ENCODE measurements at regions not wholly inside any gene's neighbourhood (a gene's known extent, or its start where the extent isn't known, plus 50 kb on each side); places are given as distances from the start of the nearest gene placed in this dataset.

GRCh38 chr5:66477596-66477995 is 118.6 kb upstream of the MAST4 start:
- Histone ChIP-seq H3F3A (ENCODE audit: control insufficient read depth, insufficient read depth) (no peaks in the 10 kb centered on the region), H3K4me1 (ENCODE audit: control insufficient read depth, low read length) (no peaks in the 10 kb centered on the region), H3K27ac (ENCODE audit: low read depth, low read length) (no peak overlapping the region), H3K9me2 (replicated peaks; ENCODE audit: control insufficient read depth, low read length) (no peaks in the 10 kb centered on the region), H4K20me1 (ENCODE audit: control insufficient read depth, insufficient read depth, low read depth, low read length) (no peaks in the 10 kb centered on the region), H3K79me2 (ENCODE audit: control insufficient read depth, low read length) (no peaks in the 10 kb centered on the region), H3K36me3 (ENCODE audit: control insufficient read depth, low read length) (no peaks in the 10 kb centered on the region), H3K4me3 (ENCODE audit: low read length) (no peak overlapping the region), H3K4me2 (ENCODE audit: low read length) (no peak overlapping the region), H3K9me3 (ENCODE audit: control insufficient read depth, insufficient read depth, low read length) (no peaks in the 10 kb centered on the region), H3K27me3 (ENCODE audit: control insufficient read depth, low read length) (no peaks in the 10 kb centered on the region)
- no peak for TF ChIP-seq EZH2phosphoT487 (IDR thresholded peaks at IDR 0.05; ENCODE audit: borderline replicate concordance, low read length)
- TF ChIP-seq CTCF (IDR thresholded peaks at IDR 0.05; ENCODE audit: low read depth, low read length, poor library complexity, severe bottlenecking): no peak

GRCh38 chr5:66494437-66494836 is 101.8 kb upstream of the MAST4 start:
- H3F3A ChIP-seq (ENCODE audit: control insufficient read depth, insufficient read depth): no peaks in the 10 kb centered on the region
- no peak for TF ChIP-seq EZH2phosphoT487 (IDR thresholded peaks at IDR 0.05; ENCODE audit: borderline replicate concordance, low read length)
- TF ChIP-seq CTCF (IDR thresholded peaks at IDR 0.05; ENCODE audit: low read depth, low read length, poor library complexity, severe bottlenecking): peak; percentile 65
- no peaks in the 10 kb centered on the region for H3K79me2 ChIP-seq (ENCODE audit: control insufficient read depth, low read length)
- no peaks in the 10 kb centered on the region for H3K9me2 ChIP-seq (replicated peaks; ENCODE audit: control insufficient read depth, low read length)
- H3K36me3 ChIP-seq (ENCODE audit: control insufficient read depth, low read length): no peaks in the 10 kb centered on the region
- no peaks in the 10 kb centered on the region for H4K20me1 ChIP-seq (ENCODE audit: control insufficient read depth, insufficient read depth, low read depth, low read length)
- H3K4me1 ChIP-seq (ENCODE audit: control insufficient read depth, low read length): no peaks in the 10 kb centered on the region
- H3K9me3 ChIP-seq (ENCODE audit: control insufficient read depth, insufficient read depth, low read length): no peaks in the 10 kb centered on the region
- H3K4me2 ChIP-seq (ENCODE audit: low read length): no peak overlapping the region
- H3K27me3 ChIP-seq (ENCODE audit: control insufficient read depth, low read length): no peaks in the 10 kb centered on the region
- H3K27ac ChIP-seq (ENCODE audit: low read depth, low read length): no peak overlapping the region
- no peak overlapping the region for H3K4me3 ChIP-seq (ENCODE audit: low read length)

GRCh38 chr5:66498791-66499207 is 97.4 kb upstream of the MAST4 start:
- no peaks in the 10 kb centered on the region for H3K36me3 ChIP-seq (ENCODE audit: control insufficient read depth, low read length)
- H3K4me3 ChIP-seq (ENCODE audit: low read length): no peak overlapping the region
- H3K27me3 ChIP-seq (ENCODE audit: control insufficient read depth, low read length): no peaks in the 10 kb centered on the region
- no peaks in the 10 kb centered on the region for H3F3A ChIP-seq (ENCODE audit: control insufficient read depth, insufficient read depth)
- no peaks in the 10 kb centered on the region for H3K9me3 ChIP-seq (ENCODE audit: control insufficient read depth, insufficient read depth, low read length)
- H3K79me2 ChIP-seq (ENCODE audit: control insufficient read depth, low read length): no peaks in the 10 kb centered on the region
- no peak for TF ChIP-seq EZH2phosphoT487 (IDR thresholded peaks at IDR 0.05; ENCODE audit: borderline replicate concordance, low read length)
- no peak for TF ChIP-seq CTCF (IDR thresholded peaks at IDR 0.05; ENCODE audit: low read depth, low read length, poor library complexity, severe bottlenecking)
- no peaks in the 10 kb centered on the region for H3K9me2 ChIP-seq (replicated peaks; ENCODE audit: control insufficient read depth, low read length)
- no peaks in the 10 kb centered on the region for H4K20me1 ChIP-seq (ENCODE audit: control insufficient read depth, insufficient read depth, low read depth, low read length)
- no peaks in the 10 kb centered on the region for H3K4me1 ChIP-seq (ENCODE audit: control insufficient read depth, low read length)
- no peak overlapping the region for H3K27ac ChIP-seq (ENCODE audit: low read depth, low read length)
- no peak overlapping the region for H3K4me2 ChIP-seq (ENCODE audit: low read length)

Data from DOHH2 (cell line).